ENCODE measurements at regions not wholly inside any gene's neighbourhood (a gene's known extent, or its start where the extent isn't known, plus 50 kb on each side); places are given as distances from the start of the nearest gene placed in this dataset.

GRCh38 chr5:72623936-72624335, 116.7 kb upstream of the ZNF366 start:
- intact Hi-C loops (cut with DNase I; ENCODE audit: low total_unique reads), result no loop called here
- H3K4me3 ChIP-seq (ENCODE audit: low read depth, poor library complexity, severe bottlenecking), result no peak overlapping the region
- WGBS, 2 donors, result 39 to 48% methylated on average over 2 of the region's 2 CpGs
- no peak for TF ChIP-seq CTCF (IDR thresholded peaks at IDR 0.05)
- TF ChIP-seq POLR2A (IDR thresholded peaks at IDR 0.05), result no peak
- DNase-seq (ENCODE audit: low spot score in 2 of 2), result no peak

- no peak overlapping the region for H3K4me3 ChIP-seq (ENCODE audit: low read depth, poor library complexity, severe bottlenecking)
- intact Hi-C loops (cut with DNase I; ENCODE audit: low total_unique reads), result no loop called here
- 65% methylated on average over 6 of the region's 6 CpGs for WGBS, 2 donors
- no peak for TF ChIP-seq CTCF (IDR thresholded peaks at IDR 0.05)
- DNase-seq (ENCODE audit: low spot score in 2 of 2), result no peak
Measured at GRCh38 chr5:72623323-72623722, 116.1 kb upstream of the ZNF366 start.

GRCh38 chr5:72622170-72622760, 115.1 kb upstream of the ZNF366 start:
- 58 to 63% methylated on average over 5 of the region's 5 CpGs for WGBS, 2 donors
- no peak for TF ChIP-seq POLR2A (IDR thresholded peaks at IDR 0.05)
- TF ChIP-seq CTCF (IDR thresholded peaks at IDR 0.05), result no peak
- intact Hi-C loops (cut with DNase I; ENCODE audit: low total_unique reads), result no loop called here

GRCh38 chr5:72621576-72621975, 114.4 kb upstream of the ZNF366 start:
- WGBS, 2 donors, result 82 to 90% methylated on average over 1 of the region's 1 CpG
- TF ChIP-seq CTCF (IDR thresholded peaks at IDR 0.05), result no peak
- no peak for TF ChIP-seq POLR2A (IDR thresholded peaks at IDR 0.05)
- DNase-seq (ENCODE audit: low spot score in 2 of 2), result no peak
- intact Hi-C loops (cut with DNase I; ENCODE audit: low total_unique reads), result no loop called here
- no peak overlapping the region for H3K4me3 ChIP-seq (ENCODE audit: low read depth, poor library complexity, severe bottlenecking)

More at GRCh38 chr5:72622170-72622760, 115.1 kb upstream of the ZNF366 start:
- no peak overlapping the region for H3K4me3 ChIP-seq (ENCODE audit: low read depth, poor library complexity, severe bottlenecking)
- DNase-seq (ENCODE audit: low spot score in 2 of 2), result no peak

- DNase-seq (ENCODE audit: low spot score in 2 of 2), result no peak
- no peak overlapping the region for H3K4me3 ChIP-seq (ENCODE audit: low read depth, poor library complexity, severe bottlenecking)
- TF ChIP-seq POLR2A (IDR thresholded peaks at IDR 0.05) (no peak), CTCF (IDR thresholded peaks at IDR 0.05) (no peak)
- intact Hi-C loops (cut with DNase I; ENCODE audit: low total_unique reads), result loop anchor here (10.0 kb wide), 1 partner anchor 205 kb away; no protein-coding TSS in a partner anchor
- 90 to 91% methylated on average over 1 of the region's 1 CpG for WGBS, 2 donors
Measured at GRCh38 chr5:72619677-72620076, 112.5 kb upstream of the ZNF366 start.

- WGBS, 2 donors, result 92 to 97% methylated on average over 2 of the region's 2 CpGs
- no peak for DNase-seq (ENCODE audit: low spot score in 2 of 2)
- intact Hi-C loops (cut with DNase I; ENCODE audit: low total_unique reads), result loop anchor here (10.0 kb wide), 1 partner anchor 206 kb away; no protein-coding TSS in a partner anchor
- no peak overlapping the region for H3K4me3 ChIP-seq (ENCODE audit: low read depth, poor library complexity, severe bottlenecking)
- no peak for TF ChIP-seq POLR2A (IDR thresholded peaks at IDR 0.05)
- TF ChIP-seq CTCF (IDR thresholded peaks at IDR 0.05), result no peak
Measured at GRCh38 chr5:72619251-72619650, 112.0 kb upstream of the ZNF366 start.

Data from lower leg skin (tissue), 4 donors.